ENCODE measurements at regions not wholly inside any gene's neighbourhood (a gene's known extent, or its start where the extent isn't known, plus 50 kb on each side); places are given as distances from the start of the nearest gene placed in this dataset.

DNA sequence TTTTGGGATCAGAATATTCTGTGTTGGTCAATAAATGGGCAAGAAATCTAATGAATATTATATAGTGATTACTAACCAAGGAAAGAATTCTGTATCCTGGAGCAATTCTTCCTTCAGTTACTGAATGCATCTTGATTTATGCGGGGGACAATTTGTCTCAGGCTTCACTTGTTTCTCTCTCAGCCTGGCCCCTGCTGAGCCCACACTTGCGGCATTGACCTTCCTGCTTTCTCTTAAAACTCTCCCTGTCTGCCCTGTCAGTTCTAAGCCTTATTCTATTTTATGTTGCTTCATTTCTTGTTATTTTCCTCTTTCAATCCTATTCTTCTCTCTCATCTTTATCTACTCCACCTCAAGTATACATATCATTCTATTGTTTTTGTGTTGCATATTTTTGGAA lies 122.1 kb upstream of the TPK1 start:
- DNase-seq (ENCODE audit: low read depth), result no peak

DNA sequence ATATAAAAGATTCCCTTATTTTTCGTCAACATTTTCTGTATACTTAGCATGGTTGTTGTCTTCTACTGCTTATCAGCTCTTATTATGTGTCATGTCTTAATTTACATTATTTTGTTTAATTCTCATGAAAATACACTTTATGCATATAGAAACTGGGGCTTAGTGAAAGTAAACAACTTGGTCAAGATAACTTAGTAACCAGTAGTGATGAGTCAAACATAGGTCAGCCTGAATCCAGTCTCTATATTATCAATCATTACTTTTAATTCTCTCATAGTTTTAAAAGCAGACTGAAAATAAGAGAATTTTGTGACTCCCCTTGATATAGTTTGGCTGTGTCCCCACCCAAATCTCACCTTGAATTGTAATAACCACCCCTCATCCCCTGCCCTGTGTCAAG lies 119.6 kb upstream of the TPK1 start:
- no peak for DNase-seq (ENCODE audit: low read depth)

- no peak for DNase-seq (ENCODE audit: low read depth)
Observed at GRCh38 chr7:144941127-144941526, 105.3 kb upstream of the TPK1 start.

GRCh38 chr7:144937199-144937598 lies 101.3 kb upstream of the TPK1 start:
- DNase-seq (ENCODE audit: low read depth), result no peak

- no peak for DNase-seq (ENCODE audit: low read depth)
Observed at GRCh38 chr7:144936314-144936713, 100.5 kb upstream of the TPK1 start.

DNA sequence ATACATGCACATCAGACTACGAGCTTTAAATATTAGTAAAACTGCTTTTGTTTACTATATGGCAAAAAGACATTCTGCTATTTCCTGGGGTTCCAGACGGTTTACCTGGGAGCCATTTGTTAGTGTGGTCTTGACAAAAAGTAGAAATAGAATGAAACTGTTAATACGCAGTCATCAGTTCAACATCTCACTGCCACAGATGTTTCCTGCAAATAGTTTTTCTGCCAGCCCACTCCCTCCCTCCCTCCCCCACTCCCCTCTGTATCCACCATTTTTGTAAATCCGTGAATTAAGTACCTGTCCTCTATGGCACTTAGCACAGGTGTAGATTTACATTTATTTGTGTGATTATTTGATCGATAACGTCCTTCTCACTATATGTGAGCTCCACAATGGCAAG lies 74.6 kb upstream of the TPK1 start:
- DNase-seq (ENCODE audit: low read depth), result no peak

DNA sequence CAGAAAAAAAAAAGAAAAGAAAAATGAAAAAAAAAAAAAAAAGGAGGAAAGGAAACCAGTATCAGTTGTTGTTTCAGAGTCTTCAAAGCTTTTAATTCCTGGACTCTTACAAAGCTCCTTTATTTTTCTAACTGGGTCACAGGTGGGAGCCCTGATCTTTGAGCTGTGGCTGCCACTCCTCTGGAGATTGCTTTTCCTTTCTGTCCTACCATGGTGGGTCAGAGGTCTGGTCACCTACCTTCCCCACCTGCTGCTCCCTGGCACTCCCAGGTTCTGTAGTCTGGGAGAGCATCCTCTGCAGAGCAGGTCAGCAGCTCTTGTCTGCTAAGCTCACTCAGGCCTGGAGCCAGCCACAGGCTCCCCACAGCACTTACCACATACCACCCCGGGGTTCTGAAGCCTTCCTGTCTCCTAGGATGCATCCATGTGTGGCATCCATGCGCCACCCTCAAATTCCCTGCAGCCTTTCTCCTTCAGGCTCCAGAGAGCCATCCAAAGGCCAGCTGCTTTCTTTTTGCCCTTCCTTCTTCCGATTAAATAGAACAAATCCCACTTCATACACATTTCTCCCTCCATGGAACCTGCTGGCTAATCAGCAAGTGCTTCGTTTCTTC lies 73.2 kb upstream of the TPK1 start:
- no peak for DNase-seq (ENCODE audit: low read depth)

- DNase-seq (ENCODE audit: low read depth), result no peak
Observed at GRCh38 chr7:144908324-144908723, 72.5 kb upstream of the TPK1 start.

DNA sequence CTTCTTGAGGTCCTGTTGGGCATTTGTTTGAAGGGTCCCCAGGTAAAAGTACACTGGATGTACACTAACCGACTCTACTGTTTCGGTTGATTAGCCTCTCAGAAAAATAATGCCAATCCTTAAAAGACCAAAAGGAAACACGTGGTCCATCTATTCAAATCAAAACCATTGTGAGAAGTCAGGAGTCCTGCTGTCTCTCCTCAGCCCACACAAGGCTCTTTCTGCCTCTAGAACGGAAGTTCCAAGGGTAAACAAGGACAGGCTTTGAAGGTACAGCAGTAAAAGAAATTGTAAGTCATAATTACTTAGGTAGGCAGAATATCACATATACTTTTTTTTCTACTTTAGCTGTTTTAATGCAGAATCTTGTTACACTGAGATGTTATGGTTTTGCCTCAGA lies 71.7 kb upstream of the TPK1 start:
- DNase-seq (ENCODE audit: low read depth), result no peak

GRCh38 chr7:144903201-144903600 lies 67.3 kb upstream of the TPK1 start:
- DNase-seq (ENCODE audit: low read depth), result no peak

DNA sequence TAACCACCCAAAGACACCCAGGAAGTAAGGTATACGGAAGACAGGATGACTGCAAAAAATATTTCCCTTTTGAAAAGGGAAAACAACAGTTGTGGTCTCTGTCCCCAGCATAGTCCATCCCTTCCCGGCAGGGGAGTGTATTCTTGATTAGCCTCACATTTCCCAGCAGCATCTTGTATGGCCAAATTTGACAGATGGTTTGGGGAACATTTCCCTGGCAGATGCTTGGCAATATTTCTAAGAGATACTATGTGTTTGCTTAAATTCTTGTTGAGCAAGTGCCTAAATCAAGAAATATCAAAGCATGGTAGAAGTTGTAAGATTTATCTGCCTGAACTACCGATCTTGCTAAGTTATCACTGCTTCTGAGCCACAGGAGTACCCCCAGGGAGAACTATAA lies 56.9 kb upstream of the TPK1 start:
- DNase-seq (ENCODE audit: low read depth), result no peak

All from stimulated activated CD8-positive, alpha-beta memory T cell treated with anti-CD3 and anti-CD28 coated beads, Interleukin-15, amount 100 ng/mL, for 1 hour (primary cell).